ENCODE measurements at regions not wholly inside any gene's neighbourhood (a gene's known extent, or its start where the extent isn't known, plus 50 kb on each side); places are given as distances from the start of the nearest gene placed in this dataset.

DNA sequence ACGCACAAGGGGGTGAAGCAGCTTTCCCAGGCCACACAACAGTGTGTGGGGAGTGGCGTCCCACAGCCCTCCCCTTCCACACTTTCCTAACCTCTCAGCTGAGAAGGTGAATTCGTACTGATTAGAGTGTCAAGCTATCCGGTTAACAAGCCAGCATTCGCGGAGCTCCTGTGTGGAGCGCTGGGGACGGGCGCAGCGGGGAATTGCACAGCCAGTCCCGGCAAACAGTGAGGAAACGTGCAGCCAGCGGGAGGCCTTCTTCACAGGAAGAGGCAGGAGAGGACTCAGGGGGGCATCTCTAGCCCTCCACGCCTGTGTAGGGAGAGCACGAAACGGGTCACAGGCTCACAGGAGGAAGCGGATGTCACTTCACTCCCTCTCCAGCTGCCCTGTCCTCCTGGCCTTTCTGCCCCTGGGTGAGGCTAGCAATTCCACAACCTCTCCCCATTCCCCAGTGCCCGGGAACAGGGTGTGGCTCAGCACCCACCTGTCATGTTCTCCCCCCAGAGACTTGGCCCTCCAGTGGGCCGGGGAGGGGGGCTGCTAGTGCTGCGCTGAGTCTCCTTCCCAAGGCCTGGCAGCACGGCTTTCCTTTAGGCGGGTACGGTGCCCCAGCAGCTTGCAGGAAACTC, 117.3 kb downstream of the CPZ start:
- DNase-seq: no peak

DNA sequence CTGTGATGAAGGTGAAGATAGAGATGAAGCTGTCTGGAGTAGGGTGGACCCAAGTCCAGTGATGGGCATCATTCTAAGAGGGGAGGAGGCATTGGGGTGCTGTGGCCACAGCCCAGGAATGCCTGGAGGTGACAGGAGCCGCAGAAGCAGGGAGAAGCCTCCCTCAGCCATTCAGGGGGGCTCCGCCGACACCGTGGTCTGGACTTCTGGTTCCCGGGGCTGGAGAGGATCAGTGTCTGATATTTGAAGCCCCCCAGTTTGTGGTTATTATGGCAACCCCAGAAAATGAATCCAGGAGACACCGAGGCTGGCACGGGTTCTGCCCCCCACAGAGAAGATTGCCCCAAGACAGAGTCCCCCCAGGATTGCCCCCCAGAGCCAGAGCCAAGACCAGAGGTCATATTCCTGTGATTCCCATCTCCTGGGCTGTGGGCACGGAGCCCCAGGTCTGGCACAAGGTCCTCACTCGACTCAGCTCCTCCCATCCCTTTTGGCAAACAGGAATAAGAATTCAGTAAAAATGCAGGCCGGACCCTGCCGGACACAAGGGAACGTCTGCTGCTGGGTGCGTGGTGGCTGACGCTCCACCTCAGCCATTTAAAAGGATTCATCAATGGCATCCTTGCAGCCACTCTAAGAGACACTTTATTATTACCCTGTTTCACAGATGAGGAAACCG, 116.6 kb downstream of the CPZ start:
- no peak for DNase-seq

DNA sequence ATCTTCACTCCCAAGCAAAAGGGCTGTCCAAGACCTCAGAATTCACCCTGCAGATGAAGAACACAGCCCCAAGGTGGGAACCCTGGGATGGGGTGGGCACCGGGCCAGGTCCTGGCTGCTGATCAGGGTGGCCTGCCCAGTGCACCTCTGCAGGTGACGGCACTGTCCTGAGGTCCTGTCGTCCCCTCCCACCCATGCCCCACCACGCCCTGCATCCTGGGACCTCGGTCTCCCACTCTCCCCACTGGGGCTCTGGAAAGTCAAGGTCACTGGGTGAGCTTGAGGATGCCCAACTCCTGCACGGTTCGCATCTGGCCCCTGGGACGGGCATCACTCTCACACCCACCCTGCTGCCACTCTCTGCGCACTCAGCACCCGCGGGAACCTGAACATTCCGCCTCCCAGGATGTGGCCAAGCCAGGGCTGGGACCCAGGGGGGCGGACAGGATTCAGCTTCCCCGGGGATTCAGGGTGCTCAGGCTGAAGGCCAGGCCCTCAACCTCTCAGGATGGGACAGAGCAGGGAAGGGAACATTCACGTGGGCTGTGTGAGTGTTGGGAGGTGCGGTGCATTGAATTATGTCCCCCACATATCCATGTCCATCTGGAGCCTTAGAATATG, 115.9 kb downstream of the CPZ start:
- DNase-seq: no peak

- DNase-seq: no peak
Observed at GRCh38 chr4:8707045-8707781, 114.6 kb downstream of the CPZ start.

DNA sequence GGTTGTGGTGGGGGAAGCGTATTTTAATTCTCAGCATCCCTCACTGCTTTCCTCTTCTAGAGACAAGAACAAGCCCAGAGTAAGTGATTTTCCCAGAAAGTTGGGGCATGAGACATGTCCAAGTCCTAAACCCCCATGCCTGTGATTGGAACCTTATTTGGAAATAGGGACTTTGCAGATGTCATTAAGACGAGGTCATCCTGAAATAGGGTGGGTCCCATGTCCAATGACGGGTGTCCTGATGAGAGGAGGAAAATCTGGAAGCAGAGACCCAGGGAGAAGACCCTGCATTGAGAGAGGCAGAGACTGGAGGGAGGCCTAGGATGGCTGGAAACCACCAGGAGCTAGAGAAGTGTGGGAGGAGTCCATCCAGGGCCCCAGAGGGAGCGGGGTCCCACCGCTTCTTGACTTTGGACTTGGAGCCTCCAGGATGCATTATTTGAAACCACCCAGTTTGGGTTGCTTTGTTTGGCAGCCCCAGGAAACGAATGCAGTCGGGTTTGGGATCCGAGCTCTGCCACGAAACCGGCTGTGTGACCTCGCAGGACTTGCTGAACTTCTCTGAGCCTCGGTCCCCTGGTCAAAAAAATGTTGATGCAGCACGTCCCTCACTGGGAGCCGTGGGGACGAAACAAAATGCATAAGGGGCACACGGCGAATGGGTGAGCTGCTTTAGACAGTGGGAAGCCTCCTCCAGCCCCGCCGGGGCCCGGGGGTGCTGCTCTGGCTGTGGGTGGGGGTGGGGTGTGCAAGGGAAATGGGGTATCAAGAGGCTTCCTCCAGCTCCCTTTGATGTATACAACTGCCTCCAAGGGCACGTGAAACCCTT, 113.9 kb downstream of the CPZ start:
- DNase-seq: no peak

- DNase-seq: no peak
Observed at GRCh38 chr4:8705161-8706145, 112.9 kb downstream of the CPZ start.

DNA sequence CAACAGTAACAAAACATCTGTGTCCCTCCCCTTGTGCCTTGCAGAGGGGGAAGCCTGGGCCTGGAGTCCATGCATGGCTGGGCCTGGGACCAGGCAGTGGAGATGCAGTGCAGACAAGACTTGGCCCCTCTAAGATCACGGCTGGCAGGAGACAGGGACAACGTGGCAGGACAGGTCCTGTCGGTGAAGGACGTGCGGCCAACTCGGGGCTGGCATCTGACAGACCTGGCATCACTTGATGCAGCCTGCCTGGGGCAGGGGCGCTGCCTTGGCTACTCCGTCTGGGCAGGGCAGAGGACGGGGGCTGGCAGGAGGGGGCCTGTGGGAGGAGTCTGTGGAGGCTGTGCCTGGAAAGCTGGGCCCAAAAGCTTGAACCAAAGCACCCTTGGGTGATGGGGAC, 112.1 kb downstream of the CPZ start:
- no peak for DNase-seq

GRCh38 chr4:8703857-8704495, 111.4 kb downstream of the CPZ start:
- no peak for DNase-seq

DNA sequence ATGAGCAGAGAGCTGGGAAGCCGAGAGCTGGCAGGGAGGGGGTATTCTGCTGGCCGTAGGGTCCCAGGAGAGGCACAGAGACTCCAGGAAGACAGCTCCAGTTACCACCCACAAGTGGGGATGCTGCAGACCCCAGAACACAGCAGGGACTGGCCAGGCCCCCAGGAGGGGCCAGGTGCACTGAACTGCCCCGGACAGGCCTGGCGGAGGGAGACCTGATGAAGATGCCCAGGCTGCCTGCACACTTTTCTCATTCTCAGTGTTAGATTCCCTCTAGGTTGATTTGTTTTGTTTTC, 110.8 kb downstream of the CPZ start:
- DNase-seq: no peak

- DNase-seq: no peak
Observed at GRCh38 chr4:8702516-8703400, 110.2 kb downstream of the CPZ start.

DNA sequence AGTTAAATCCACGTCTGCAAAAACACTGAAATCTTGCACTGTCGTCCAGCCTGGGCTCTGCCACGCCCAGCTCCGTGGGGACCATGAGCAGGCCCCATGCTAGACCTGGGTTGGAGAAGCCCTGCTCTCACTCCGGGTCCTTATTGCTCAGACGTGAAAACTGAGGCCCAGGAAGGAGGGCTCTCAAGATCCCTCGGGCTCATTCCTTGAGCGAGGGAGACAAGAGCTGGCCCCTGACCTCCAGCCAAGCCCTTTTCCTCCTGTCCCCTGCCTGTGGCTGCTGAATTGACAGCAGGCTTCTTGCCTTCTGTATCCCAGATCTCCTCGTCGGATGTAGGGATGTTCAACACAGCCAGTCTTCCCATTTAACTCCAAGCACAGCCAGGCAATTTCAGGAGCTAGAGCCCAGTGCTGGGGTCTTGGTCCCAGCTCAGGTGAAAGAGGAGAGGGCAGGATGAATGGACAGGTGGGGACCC, 109.5 kb downstream of the CPZ start:
- DNase-seq: no peak

GRCh38 chr4:8701126-8702019, 108.8 kb downstream of the CPZ start:
- DNase-seq: no peak

- DNase-seq: no peak
Observed at GRCh38 chr4:8700531-8700930, 108.0 kb downstream of the CPZ start.

GRCh38 chr4:8699479-8700145, 107.0 kb downstream of the CPZ start:
- no peak for DNase-seq

DNA sequence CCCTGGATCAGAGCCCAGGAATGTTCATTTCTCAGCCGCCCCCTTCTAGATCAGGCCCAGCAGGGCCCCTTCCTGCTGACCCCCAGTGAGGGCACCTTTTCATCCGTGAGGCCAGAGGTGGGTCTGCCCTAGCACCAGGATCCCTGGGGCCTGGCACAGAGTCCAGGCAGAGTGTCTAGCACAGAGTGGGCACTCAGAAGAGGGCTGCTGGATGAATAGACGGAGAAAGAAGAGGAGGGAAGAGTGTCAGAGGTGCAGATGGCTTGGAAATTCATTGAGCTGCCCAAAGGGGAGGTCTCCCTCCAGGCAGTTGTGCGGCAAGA, 106.5 kb downstream of the CPZ start:
- DNase-seq: no peak

DNA sequence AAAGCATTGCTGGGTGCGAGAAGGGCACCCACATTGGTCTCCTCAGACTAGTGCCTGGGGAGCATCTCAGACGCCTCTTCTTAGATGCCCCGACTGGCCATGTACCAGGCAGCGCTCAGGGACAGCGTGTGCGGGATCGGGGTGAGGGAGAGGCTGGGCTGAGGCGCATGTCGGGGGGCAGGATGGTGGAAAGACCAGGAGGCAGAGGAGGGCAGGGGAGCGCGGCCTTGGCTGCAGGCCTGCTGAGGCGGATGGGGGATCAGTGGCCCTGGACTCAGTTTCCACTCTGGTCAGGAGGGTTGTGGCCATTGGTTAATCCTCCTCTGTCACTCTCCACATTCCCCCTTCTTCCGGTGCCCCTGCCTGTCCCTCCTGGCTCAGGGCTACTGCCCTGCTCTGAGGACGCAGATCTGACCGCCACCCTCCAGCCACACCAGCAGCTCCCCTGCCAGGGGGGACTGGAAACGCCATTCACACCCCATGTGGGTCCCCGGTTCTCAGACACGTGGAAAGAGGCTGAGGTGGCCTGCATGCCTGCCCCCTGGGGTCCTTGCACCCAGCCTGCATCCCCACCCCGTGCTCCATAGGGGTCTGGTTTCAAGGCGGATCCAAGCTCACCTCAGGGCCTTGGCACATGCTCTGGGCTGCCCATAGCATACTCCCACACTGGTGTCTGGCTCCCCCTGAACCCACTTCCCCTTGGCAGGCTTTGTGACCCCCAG, 105.9 kb downstream of the CPZ start:
- no peak for DNase-seq

GRCh38 chr4:8697826-8698225, 105.3 kb downstream of the CPZ start:
- DNase-seq: no peak

Data from NCI-H1930 (cell line).